GM21528 (cell line): ENCODE measurements at regions not wholly inside any gene's neighbourhood (a gene's known extent, or its start where the extent isn't known, plus 50 kb on each side); places are given as distances from the start of the nearest gene placed in this dataset.
"Not testable (repeated sequence)": the region's sequence is repeated elsewhere in the genome, so short reads cannot be mapped to it uniquely, and the experiment has no call there.

Experiments used
- ATAC-seq: cut with Tn5 transposase; IDR thresholded peaks from one replicate; pipeline ENCODE4 v1.9.1; 2021; ENCODE audit warnings: mild to moderate bottlenecking, moderate library complexity; ENCODE audit not compliant: unreplicated experiment, low FRiP score

GRCh38 chr2:139744273-139744672, 964.1 kb upstream of the NXPH2 start:
- ATAC-seq = no peak

GRCh38 chr2:139742216-139743172, 962.3 kb upstream of the NXPH2 start:
- no peak for ATAC-seq

- ATAC-seq = no peak
These were observed 957.5 kb upstream of the NXPH2 start for GRCh38 chr2:139737659-139738058.

GRCh38 chr2:139730197-139730596, 950.0 kb upstream of the NXPH2 start:
- no peak for ATAC-seq

GRCh38 chr2:139721411-139721995, 941.3 kb upstream of the NXPH2 start:
- no peak for ATAC-seq

GRCh38 chr2:139720056-139720455, 939.9 kb upstream of the NXPH2 start:
- no peak for ATAC-seq

GRCh38 chr2:139704606-139705005, 924.4 kb upstream of the NXPH2 start:
- no peak for ATAC-seq

- ATAC-seq = no peak
These were observed 914.1 kb upstream of the NXPH2 start for GRCh38 chr2:139694327-139694726.

- no peak for ATAC-seq
These were observed 906.0 kb upstream of the NXPH2 start for GRCh38 chr2:139686205-139686604.

- no peak for ATAC-seq
These were observed 905.1 kb upstream of the NXPH2 start for GRCh38 chr2:139685090-139685983.

- no peak for ATAC-seq
These were observed 904.2 kb upstream of the NXPH2 start for GRCh38 chr2:139684286-139684860.

GRCh38 chr2:139674577-139674976, 894.4 kb upstream of the NXPH2 start:
- ATAC-seq = no peak

- ATAC-seq = not testable (repeated sequence)
These were observed 893.3 kb upstream of the NXPH2 start for GRCh38 chr2:139673447-139673846.

- no peak for ATAC-seq
These were observed 889.5 kb upstream of the NXPH2 start for GRCh38 chr2:139669675-139670074.

GRCh38 chr2:139652385-139652784, 872.2 kb upstream of the NXPH2 start:
- ATAC-seq = no peak

GRCh38 chr2:139645617-139646016, 865.4 kb upstream of the NXPH2 start:
- ATAC-seq = no peak

- no peak for ATAC-seq
These were observed 862.9 kb upstream of the NXPH2 start for GRCh38 chr2:139643139-139643538.

GRCh38 chr2:139631966-139632365, 851.8 kb upstream of the NXPH2 start:
- no peak for ATAC-seq

- no peak for ATAC-seq
These were observed 848.7 kb upstream of the NXPH2 start for GRCh38 chr2:139628931-139629330.

- ATAC-seq = no peak
These were observed 845.9 kb upstream of the NXPH2 start for GRCh38 chr2:139626128-139626527.

GRCh38 chr2:139622691-139623090, 842.5 kb upstream of the NXPH2 start:
- no peak for ATAC-seq
